ENCODE measurements at regions not wholly inside any gene's neighbourhood (a gene's known extent, or its start where the extent isn't known, plus 50 kb on each side); places are given as distances from the start of the nearest gene placed in this dataset.
"Not testable (repeated sequence)": the region's sequence is repeated elsewhere in the genome, so short reads cannot be mapped to it uniquely, and the experiment has no call there.

GRCh38 chr6:111925296-111925695, 52.0 kb upstream of the FYN start:
- no peak for DNase-seq

GRCh38 chr6:111926731-111927302, 53.6 kb upstream of the FYN start:
- no peak for DNase-seq

- DNase-seq: no peak
Measured at GRCh38 chr6:111927321-111927720, 54.1 kb upstream of the FYN start.

GRCh38 chr6:111928139-111928538, 54.9 kb upstream of the FYN start:
- no peak for DNase-seq

- DNase-seq: not testable (repeated sequence)
Measured at GRCh38 chr6:111934611-111935010, 61.4 kb upstream of the FYN start.

GRCh38 chr6:111936718-111937117, 63.5 kb upstream of the FYN start:
- no peak for DNase-seq

- no peak for DNase-seq
Measured at GRCh38 chr6:111938710-111939109, 65.5 kb upstream of the FYN start.

GRCh38 chr6:111939902-111940301, 66.7 kb upstream of the FYN start:
- DNase-seq: no peak

- DNase-seq: no peak
Measured at GRCh38 chr6:111940801-111941200, 67.5 kb upstream of the FYN start.

GRCh38 chr6:111941686-111942330, 68.6 kb upstream of the FYN start:
- DNase-seq: no peak

GRCh38 chr6:111942561-111942960, 69.3 kb upstream of the FYN start:
- DNase-seq: no peak

GRCh38 chr6:111943266-111943665, 70.0 kb upstream of the FYN start:
- DNase-seq: no peak

- DNase-seq: no peak
Measured at GRCh38 chr6:111943726-111944125, 70.5 kb upstream of the FYN start.

GRCh38 chr6:111944541-111944940, 71.3 kb upstream of the FYN start:
- no peak for DNase-seq

GRCh38 chr6:111949546-111949945, 76.3 kb upstream of the FYN start:
- no peak for DNase-seq

- DNase-seq: not testable (repeated sequence)
Measured at GRCh38 chr6:111949984-111950383, 76.7 kb upstream of the FYN start.

- DNase-seq: no peak
Measured at GRCh38 chr6:111950661-111951496, 77.6 kb upstream of the FYN start.

- no peak for DNase-seq
Measured at GRCh38 chr6:111951497-111952085, 78.3 kb upstream of the FYN start.

- no peak for DNase-seq
Measured at GRCh38 chr6:111952274-111952673, 79.0 kb upstream of the FYN start.

- no peak for DNase-seq
Measured at GRCh38 chr6:111952821-111953540, 79.7 kb upstream of the FYN start.

- no peak for DNase-seq
Measured at GRCh38 chr6:111956098-111956497, 82.8 kb upstream of the FYN start.

GRCh38 chr6:111957623-111958315, 84.5 kb upstream of the FYN start:
- no peak for DNase-seq
